HepG2 (cell line): ENCODE measurements at regions not wholly inside any gene's neighbourhood (a gene's known extent, or its start where the extent isn't known, plus 50 kb on each side); places are given as distances from the start of the nearest gene placed in this dataset.

Experiments used
- ATF2 ChIP-seq: sonication (generic); formaldehyde crosslinking; IDR thresholded peaks from 2 replicates; pipeline ENCODE4 v1.4.0; 2020; ENCODE audit warnings: missing genetic modification reagents
- EZH2 ChIP-seq: conservative IDR thresholded peaks from 2 replicates; pipeline ENCODE4 v1.6.1; 2012; ENCODE audit warnings: mild to moderate bottlenecking, low read depth, low read length, moderate library complexity
- GPBP1L1 ChIP-seq: sonication (generic); formaldehyde crosslinking; IDR thresholded peaks from 2 replicates; pipeline ENCODE4 v1.5.0; 2020; ENCODE audit warnings: mild to moderate bottlenecking, missing genetic modification reagents
- POLR2A ChIP-seq, 2 experiments: IDR thresholded peaks; 2 replicates each; pipeline ENCODE4 v1.6.1; 2011; ENCODE audit warnings: low read depth in 2 of 2, low read length in 2 of 2, mild to moderate bottlenecking in 1 of 2, moderate library complexity in 1 of 2; ENCODE audit not compliant: insufficient read depth in 1 of 2
- POLR2AphosphoS5 ChIP-seq: IDR thresholded peaks from 2 replicates; pipeline ENCODE4 v1.6.1; 2012; ENCODE audit warnings: low read depth, low read length
- SP2 ChIP-seq: sonication (generic); formaldehyde crosslinking; IDR thresholded peaks from 2 replicates; pipeline ENCODE4 v1.5.1; 2020; ENCODE audit warnings: mild to moderate bottlenecking, missing genetic modification reagents
- YEATS2 ChIP-seq: sonication (generic); formaldehyde crosslinking; IDR thresholded peaks from 2 replicates; pipeline ENCODE4 v1.4.0; 2020; ENCODE audit warnings: missing genetic modification reagents, borderline replicate concordance
- ZNF207 ChIP-seq: fragments of 450-650 bp; IDR thresholded peaks from 2 replicates; pipeline ENCODE4 v1.6.1; 2016; ENCODE audit warnings: antibody characterized with exemption, borderline replicate concordance
- ZNF780A ChIP-seq: sonication (generic); formaldehyde crosslinking; IDR thresholded peaks from 2 replicates; pipeline ENCODE4 v1.8.0; 2022; ENCODE audit warnings: mild to moderate bottlenecking, missing genetic modification reagents, moderate library complexity

GRCh38 chr18:37671119-37671518 lies 105.5 kb upstream of the CELF4 start:
- no peak for TF ChIP-seq ZNF207
- TF ChIP-seq POLR2A (IDR thresholded peaks at IDR 0.05; ENCODE audit: insufficient read depth in 1 of 2, low read depth in 2 of 2, low read length in 2 of 2), result no peak
- TF ChIP-seq GPBP1L1 (CRISPR knock-in tag), result no peak
- TF ChIP-seq EZH2, result no peak
- no peak for TF ChIP-seq ZNF780A (CRISPR knock-in tag)
- TF ChIP-seq SP2, result no peak
- TF ChIP-seq POLR2AphosphoS5, result no peak
- no peak for TF ChIP-seq ATF2 (CRISPR knock-in tag)
- TF ChIP-seq YEATS2 (CRISPR knock-in tag), result no peak
